ENCODE measurements at regions not wholly inside any gene's neighbourhood (a gene's known extent, or its start where the extent isn't known, plus 50 kb on each side); places are given as distances from the start of the nearest gene placed in this dataset.

GRCh38 chr1:227449741-227450441 lies 113.5 kb upstream of the ZNF678 start:
- no peak for FAIRE-seq

DNA sequence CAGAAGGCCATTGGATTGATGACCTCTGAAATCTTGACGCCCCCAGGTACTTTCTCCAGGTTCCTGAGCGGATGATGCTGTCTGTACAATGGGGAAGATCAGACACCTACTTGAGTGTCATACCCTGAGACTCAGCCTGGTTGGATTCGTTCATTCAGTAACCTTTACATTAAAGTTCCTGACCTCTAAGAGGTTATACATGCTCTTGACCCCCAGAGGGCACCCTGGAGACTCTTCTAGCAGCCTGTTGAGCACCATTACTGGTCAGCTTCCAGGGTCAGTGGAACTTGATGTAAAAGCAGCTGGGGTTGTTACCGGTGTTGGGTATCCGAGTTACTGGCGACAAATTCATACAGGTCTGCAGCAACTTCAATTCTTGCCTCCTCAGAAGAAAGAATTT lies 114.3 kb upstream of the ZNF678 start:
- no peak for FAIRE-seq

- no peak for FAIRE-seq
Measured at GRCh38 chr1:227447531-227447990, 115.8 kb upstream of the ZNF678 start.

DNA sequence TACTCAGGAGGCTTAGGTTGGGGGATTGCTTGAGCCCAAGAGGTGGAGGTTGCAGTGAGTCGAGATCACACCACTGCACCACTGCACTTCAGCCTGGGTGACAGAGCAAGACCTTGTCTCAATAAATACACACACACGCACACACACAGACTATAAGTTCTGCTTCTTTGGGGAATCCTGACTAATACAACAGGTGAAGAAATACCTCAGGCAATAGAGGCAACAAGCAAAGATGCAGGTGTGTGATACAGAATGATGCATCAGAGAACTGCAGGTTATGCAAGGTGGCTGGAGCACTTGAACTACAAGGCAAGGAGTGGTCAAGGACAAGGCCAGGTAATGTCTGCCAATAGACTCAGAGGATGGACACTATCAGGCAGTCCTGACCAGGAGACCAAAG lies 117.6 kb upstream of the ZNF678 start:
- FAIRE-seq: no peak

GRCh38 chr1:227445092-227445674 lies 118.2 kb upstream of the ZNF678 start:
- FAIRE-seq: no peak

DNA sequence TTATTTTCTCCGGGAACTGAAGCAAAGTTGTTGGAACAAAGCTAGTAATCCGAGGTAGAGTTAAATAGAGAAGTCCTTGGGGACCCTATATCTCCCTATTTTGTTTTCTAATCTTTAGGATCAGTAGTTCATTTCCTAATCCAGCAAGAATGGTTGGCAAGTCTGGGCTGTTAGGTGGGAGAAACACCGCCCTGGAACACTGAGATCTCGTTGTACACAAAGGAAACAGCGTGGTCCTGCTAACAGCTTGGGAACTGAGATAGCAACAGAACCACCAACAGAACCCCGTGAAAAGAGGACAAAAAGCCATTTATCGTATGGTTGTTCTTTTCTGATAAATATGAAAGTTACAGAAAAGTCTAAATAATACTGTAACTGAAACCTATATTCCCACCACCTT lies 121.9 kb upstream of the CDC42BPA start:
- no peak for FAIRE-seq

DNA sequence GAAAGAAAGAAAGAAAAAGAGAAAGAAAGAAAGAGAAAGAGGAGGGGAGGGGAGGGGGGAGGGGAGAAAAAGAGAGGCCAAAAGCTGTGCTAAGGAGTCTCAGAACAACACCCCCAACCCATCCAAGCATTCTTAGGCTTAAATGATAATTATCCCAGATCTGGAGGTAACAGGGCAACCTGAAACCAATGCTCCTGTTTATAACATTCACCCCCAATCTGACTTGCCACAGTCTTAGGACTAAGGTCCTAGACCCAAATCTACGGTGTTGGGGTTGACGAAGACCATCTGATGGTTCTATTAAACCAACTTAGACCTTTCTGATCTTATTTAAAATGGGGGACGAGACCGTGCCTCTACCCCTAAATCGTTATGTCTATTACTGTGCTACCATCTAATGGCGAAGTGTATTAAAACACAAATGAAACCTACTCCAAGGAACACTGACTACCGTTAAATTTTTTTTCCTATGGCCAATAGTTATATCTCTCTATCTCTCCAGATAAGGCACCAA lies 119.3 kb upstream of the CDC42BPA start:
- peak; percentile 40 for FAIRE-seq

DNA sequence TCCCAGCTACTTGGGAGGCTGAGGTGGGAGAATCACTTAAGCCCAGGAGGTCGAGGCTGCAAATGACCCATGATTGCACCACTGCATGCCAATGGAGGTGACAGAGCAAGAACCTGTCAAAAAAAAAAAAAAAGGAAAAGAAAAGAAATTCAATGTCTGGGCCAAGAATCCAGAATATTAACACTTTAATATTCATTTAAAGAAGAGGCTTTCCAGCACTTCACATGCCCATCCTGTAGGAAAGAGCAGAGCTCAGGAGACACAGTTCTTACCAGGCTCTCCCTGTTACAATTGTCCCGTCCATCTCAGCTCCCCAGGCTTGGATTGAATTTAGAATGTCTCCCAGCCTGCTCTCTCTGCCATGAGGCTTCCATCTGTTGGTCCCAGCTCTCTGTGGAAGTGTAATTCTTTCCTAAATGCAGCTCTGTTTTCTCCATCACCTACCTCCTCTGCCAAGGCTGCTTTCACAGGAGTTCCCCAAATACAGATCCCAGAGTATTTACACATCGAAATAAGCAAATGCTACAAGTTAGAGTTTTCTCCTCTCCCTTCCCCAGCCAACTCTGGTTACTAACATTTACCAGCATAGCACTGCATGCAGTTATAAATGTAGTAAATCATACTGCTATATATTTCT lies 116.6 kb upstream of the CDC42BPA start:
- FAIRE-seq: no peak

DNA sequence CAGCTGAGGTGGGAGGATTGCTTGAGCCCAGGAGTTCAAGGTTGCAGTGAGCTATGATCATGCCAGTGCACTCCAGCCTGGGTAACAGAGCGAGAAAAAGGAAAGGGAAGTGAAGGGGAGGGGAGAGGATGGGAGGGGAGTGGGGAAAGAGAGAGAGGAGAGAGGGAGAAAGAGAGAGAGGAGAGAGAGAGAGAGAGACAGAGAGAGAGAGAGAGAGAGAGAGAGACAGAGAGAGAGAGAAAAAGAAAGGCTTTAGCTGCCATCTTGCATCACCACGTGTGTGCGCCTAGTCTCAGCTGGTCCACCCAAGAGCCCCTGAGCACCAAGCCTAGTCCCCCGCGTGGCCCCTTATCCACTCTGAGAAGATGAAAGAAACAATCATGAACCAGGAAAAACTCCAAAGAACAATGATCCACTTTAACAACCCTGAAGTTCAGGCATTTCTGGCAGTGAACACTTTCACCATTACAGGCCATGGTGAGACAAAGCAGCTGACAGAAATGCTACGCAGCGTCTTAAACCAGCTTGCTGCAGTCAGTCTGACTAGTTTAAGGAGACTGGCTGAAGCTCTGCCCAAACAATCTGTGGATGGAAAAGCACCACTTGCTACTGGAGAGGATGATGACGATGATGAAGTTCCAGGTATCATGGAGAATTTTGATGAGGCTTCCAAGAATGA lies 115.5 kb upstream of the CDC42BPA start:
- no peak for FAIRE-seq

DNA sequence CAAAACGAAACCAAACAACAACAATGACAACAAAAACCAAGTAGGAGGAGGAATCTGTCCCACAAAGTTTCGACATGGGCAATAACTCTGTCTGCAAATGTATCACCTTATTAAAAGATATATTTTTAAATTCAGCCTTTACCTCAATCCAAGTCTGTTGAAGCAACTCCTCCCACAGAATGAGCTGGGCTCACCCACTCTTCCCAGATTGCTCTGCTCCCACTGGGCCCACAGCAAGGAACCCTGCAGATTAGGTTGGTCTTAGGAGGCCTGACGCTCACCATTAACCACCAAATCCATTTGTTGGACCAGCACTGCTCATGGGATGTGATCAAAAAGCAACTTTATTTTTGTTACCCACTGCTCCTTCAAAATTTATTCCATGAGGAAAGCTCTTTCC lies 114.7 kb upstream of the CDC42BPA start:
- FAIRE-seq: no peak

- FAIRE-seq: no peak
Measured at GRCh38 chr1:227432181-227432535, 113.9 kb upstream of the CDC42BPA start.

GRCh38 chr1:227429447-227430359 lies 111.4 kb upstream of the CDC42BPA start:
- FAIRE-seq: no peak

DNA sequence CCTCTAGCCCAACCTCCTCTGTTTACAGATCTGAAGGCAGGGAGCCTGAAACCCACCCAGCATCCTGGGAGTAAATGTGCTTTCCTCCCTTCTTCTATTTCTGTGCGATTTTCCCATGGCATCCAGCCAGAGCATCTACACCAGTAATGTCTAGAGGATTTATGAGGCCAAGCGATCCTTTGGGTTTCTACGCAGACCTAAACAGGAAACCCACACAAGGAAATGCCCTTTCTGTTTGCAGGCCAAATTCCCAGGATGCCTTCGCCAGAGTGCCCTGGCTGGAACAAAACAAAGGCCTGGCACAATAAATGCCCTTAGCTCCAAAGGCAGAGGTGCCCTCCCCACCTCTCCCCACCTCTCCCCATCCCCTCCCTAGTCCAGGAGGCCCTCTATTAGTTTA lies 110.5 kb upstream of the CDC42BPA start:
- no peak for FAIRE-seq

DNA sequence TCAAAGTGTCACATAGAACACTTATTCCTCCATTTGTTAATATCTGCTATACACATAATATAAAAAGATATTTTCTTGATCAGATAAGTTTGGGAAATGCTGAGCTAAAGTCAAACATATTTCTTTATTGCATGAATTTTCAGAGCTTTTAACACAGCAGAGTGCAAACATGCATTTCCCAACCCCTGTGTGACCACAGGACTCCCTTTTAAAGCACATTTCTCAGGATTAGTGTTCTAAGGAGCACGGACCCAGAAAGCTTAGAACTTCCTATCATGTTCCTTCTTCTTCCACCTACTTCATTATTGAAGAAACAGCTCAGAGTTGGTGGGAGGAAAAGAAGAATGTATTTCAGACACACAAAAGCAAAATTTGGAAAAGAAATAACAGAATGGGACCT lies 109.1 kb upstream of the CDC42BPA start:
- FAIRE-seq: no peak

- no peak for FAIRE-seq
Measured at GRCh38 chr1:227424953-227425352, 106.7 kb upstream of the CDC42BPA start.

GRCh38 chr1:227424159-227424680 lies 105.9 kb upstream of the CDC42BPA start:
- no peak for FAIRE-seq

- FAIRE-seq: no peak
Measured at GRCh38 chr1:227422581-227422980, 104.3 kb upstream of the CDC42BPA start.

- no peak for FAIRE-seq
Measured at GRCh38 chr1:227420147-227420546, 101.9 kb upstream of the CDC42BPA start.

- FAIRE-seq: no peak
Measured at GRCh38 chr1:227417756-227418480, 99.6 kb upstream of the CDC42BPA start.

- FAIRE-seq: no peak
Measured at GRCh38 chr1:227416156-227416830, 98.0 kb upstream of the CDC42BPA start.
